ENCODE measurements at regions not wholly inside any gene's neighbourhood (a gene's known extent, or its start where the extent isn't known, plus 50 kb on each side); places are given as distances from the start of the nearest gene placed in this dataset.
A peak's percentile ranks its signal among the peaks of the same experiment; 100 is the strongest.

- Histone ChIP-seq H3K36me3 (no peaks in the 10 kb centered on the region), H3K27ac (no peak overlapping the region), H3K9me3 (no peaks in the 10 kb centered on the region), H3K4me1 (no peaks in the 10 kb centered on the region), H3K27me3 (no peaks in the 10 kb centered on the region), H3K4me3 (no peak overlapping the region)
- DNase-seq, result no peak
- intact Hi-C loops (cut with DNase I; ENCODE audit: low total_unique reads), result no loop called here
- TF ChIP-seq, protein P1, sequence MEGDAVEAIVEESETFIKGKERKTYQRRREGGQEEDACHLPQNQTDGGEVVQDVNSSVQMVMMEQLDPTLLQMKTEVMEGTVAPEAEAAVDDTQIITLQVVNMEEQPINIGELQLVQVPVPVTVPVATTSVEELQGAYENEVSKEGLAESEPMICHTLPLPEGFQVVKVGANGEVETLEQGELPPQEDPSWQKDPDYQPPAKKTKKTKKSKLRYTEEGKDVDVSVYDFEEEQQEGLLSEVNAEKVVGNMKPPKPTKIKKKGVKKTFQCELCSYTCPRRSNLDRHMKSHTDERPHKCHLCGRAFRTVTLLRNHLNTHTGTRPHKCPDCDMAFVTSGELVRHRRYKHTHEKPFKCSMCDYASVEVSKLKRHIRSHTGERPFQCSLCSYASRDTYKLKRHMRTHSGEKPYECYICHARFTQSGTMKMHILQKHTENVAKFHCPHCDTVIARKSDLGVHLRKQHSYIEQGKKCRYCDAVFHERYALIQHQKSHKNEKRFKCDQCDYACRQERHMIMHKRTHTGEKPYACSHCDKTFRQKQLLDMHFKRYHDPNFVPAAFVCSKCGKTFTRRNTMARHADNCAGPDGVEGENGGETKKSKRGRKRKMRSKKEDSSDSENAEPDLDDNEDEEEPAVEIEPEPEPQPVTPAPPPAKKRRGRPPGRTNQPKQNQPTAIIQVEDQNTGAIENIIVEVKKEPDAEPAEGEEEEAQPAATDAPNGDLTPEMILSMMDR (IDR thresholded peaks at IDR 0.05), result no peak
These were observed 493.1 kb downstream of the SHQ1 start for GRCh38 chr3:72355168-72355567.

GRCh38 chr3:72354486-72354885 lies 493.8 kb downstream of the SHQ1 start:
- H3K27me3 ChIP-seq, result no peaks in the 10 kb centered on the region
- H3K4me1 ChIP-seq, result no peaks in the 10 kb centered on the region
- no peaks in the 10 kb centered on the region for H3K9me3 ChIP-seq
- H3K27ac ChIP-seq, result no peak overlapping the region
- no peak overlapping the region for H3K4me3 ChIP-seq
- no peaks in the 10 kb centered on the region for H3K36me3 ChIP-seq
- DNase-seq, result no peak
- intact Hi-C loops (cut with DNase I; ENCODE audit: low total_unique reads), result no loop called here
- TF ChIP-seq, protein P1 (IDR thresholded peaks at IDR 0.05), result no peak

GRCh38 chr3:72353236-72354128 lies 494.8 kb downstream of the SHQ1 start:
- TF ChIP-seq, protein P1 (IDR thresholded peaks at IDR 0.05), result no peak
- Histone ChIP-seq H3K4me3 (no peak overlapping the region), H3K27me3 (no peaks in the 10 kb centered on the region), H3K36me3 (no peaks in the 10 kb centered on the region), H3K27ac (no peak overlapping the region), H3K9me3 (no peaks in the 10 kb centered on the region), H3K4me1 (peaks cover 0 to 2% (median under 1%) of the 10 kb centered on the region in 4 donors)
- DNase-seq, result peak in 1 of 2 donors; percentile 39
- intact Hi-C loops (cut with DNase I; ENCODE audit: low total_unique reads), result no loop called here

GRCh38 chr3:72352176-72352575 lies 496.1 kb downstream of the SHQ1 start:
- DNase-seq, result peak in 1 of 2 donors; percentile 48
- no peaks in the 10 kb centered on the region for H3K36me3 ChIP-seq
- TF ChIP-seq, protein P1 (IDR thresholded peaks at IDR 0.05), result no peak
- no peaks in the 10 kb centered on the region for H3K27me3 ChIP-seq
- intact Hi-C loops (cut with DNase I; ENCODE audit: low total_unique reads), result no loop called here
- H3K27ac ChIP-seq, result no peak overlapping the region
- no peaks in the 10 kb centered on the region for H3K9me3 ChIP-seq
- no peak overlapping the region for H3K4me3 ChIP-seq
- H3K4me1 ChIP-seq, result peaks cover 0 to 14% (median 13%) of the 10 kb centered on the region in 4 donors

GRCh38 chr3:72351536-72351935 lies 496.7 kb downstream of the SHQ1 start:
- intact Hi-C loops (cut with DNase I; ENCODE audit: low total_unique reads), result no loop called here
- no peak overlapping the region for H3K27ac ChIP-seq
- TF ChIP-seq, protein P1 (IDR thresholded peaks at IDR 0.05), result no peak
- H3K4me3 ChIP-seq, result no peak overlapping the region
- DNase-seq, result peak in 1 of 2 donors; percentile 20
- H3K27me3 ChIP-seq, result no peaks in the 10 kb centered on the region
- H3K9me3 ChIP-seq, result no peaks in the 10 kb centered on the region
- H3K36me3 ChIP-seq, result no peaks in the 10 kb centered on the region
- peaks cover 0 to 19% (median 17%) of the 10 kb centered on the region in 4 donors for H3K4me1 ChIP-seq

All from tibial artery (tissue), 4 donors.